SK-N-MC (cell line): ENCODE measurements at regions not wholly inside any gene's neighbourhood (a gene's known extent, or its start where the extent isn't known, plus 50 kb on each side); places are given as distances from the start of the nearest gene placed in this dataset.

ENCODE experiments used
- DNase-seq: peaks from one replicate; pipeline ENCODE4 v3.0.0-alpha.2; 2011; ENCODE audit warnings: low read depth, low spot score
- H3K27ac ChIP-seq: fragments of 200-600 bp; sonication (generic); 2 replicates; pipeline ENCODE4 v1.5.1; 2016; ENCODE audit warnings: mixed run types
- H3K36me3 ChIP-seq: fragments of 200-600 bp; sonication (generic); 2 replicates; pipeline ENCODE4 v1.6.1; 2017; ENCODE audit warnings: antibody characterized with exemption, low read length, mixed read lengths; ENCODE audit not compliant: insufficient read depth
- H3K4me3 ChIP-seq: fragments of 200-600 bp; sonication (generic); 2 replicates; pipeline ENCODE4 v1.5.1; 2016
- H3K9ac ChIP-seq: fragments of 200-600 bp; sonication (generic); 2 replicates; pipeline ENCODE4 v1.8.0; 2017; ENCODE audit warnings: mixed run types, mixed read lengths; ENCODE audit not compliant: insufficient read length
- H3K9me3 ChIP-seq: fragments of 200-600 bp; sonication (generic); 2 replicates; pipeline ENCODE4 v1.6.1; 2017; ENCODE audit warnings: low read depth, mild to moderate bottlenecking, antibody characterized with exemption, low read length, moderate library complexity, mixed read lengths
- EZH2 ChIP-seq: fragments of 200-600 bp; sonication (generic); IDR thresholded peaks from one replicate; pipeline ENCODE4 v1.6.1; 2017; ENCODE audit warnings: antibody characterized with exemption
- FOXP2 ChIP-seq: optimal IDR thresholded peaks from 2 replicates; pipeline ENCODE3; 2011; ENCODE audit warnings: mild to moderate bottlenecking, moderate library complexity; ENCODE audit not compliant: insufficient read depth; ENCODE audit errors: extremely low read length, control extremely low read depth
- POLR2AphosphoS5 ChIP-seq: IDR thresholded peaks from 2 replicates; pipeline ENCODE4 v1.6.1; 2012; ENCODE audit warnings: mild to moderate bottlenecking, low read depth, low read length, borderline replicate concordance

GRCh38 chr5:160923936-160924710, 72.1 kb upstream of the ATP10B start:
- TF ChIP-seq FOXP2 (no peak), POLR2AphosphoS5 (no peak), EZH2 (no peak)
- Histone ChIP-seq H3K4me3 (no peak overlapping the region), H3K9me3 (no peaks in the 10 kb centered on the region), H3K36me3 (no peaks in the 10 kb centered on the region), H3K27ac (no peak overlapping the region), H3K9ac (no peak overlapping the region)
- DNase-seq, result no peak

- Histone ChIP-seq H3K4me3 (no peak overlapping the region), H3K27ac (no peak overlapping the region)
- no peak for DNase-seq
Observed at GRCh38 chr5:160923411-160923810, 71.4 kb upstream of the ATP10B start.

GRCh38 chr5:160922311-160922710, 70.3 kb upstream of the ATP10B start:
- Histone ChIP-seq H3K9me3 (no peaks in the 10 kb centered on the region), H3K27ac (no peak overlapping the region), H3K9ac (no peak overlapping the region), H3K36me3 (no peaks in the 10 kb centered on the region), H3K4me3 (no peak overlapping the region)
- no peak for TF ChIP-seq EZH2
- TF ChIP-seq FOXP2, result no peak
- TF ChIP-seq POLR2AphosphoS5, result no peak
- DNase-seq, result no peak

More at GRCh38 chr5:160923411-160923810, 71.4 kb upstream of the ATP10B start:
- TF ChIP-seq EZH2, result no peak
- no peak for TF ChIP-seq POLR2AphosphoS5
- TF ChIP-seq FOXP2, result no peak
- Histone ChIP-seq H3K9me3 (no peaks in the 10 kb centered on the region), H3K9ac (no peak overlapping the region), H3K36me3 (no peaks in the 10 kb centered on the region)

GRCh38 chr5:160921423-160922285, 69.6 kb upstream of the ATP10B start:
- Histone ChIP-seq H3K4me3 (no peak overlapping the region), H3K9me3 (no peaks in the 10 kb centered on the region), H3K36me3 (no peaks in the 10 kb centered on the region), H3K27ac (no peak overlapping the region), H3K9ac (no peak overlapping the region)
- no peak for DNase-seq
- no peak for TF ChIP-seq POLR2AphosphoS5
- no peak for TF ChIP-seq EZH2
- TF ChIP-seq FOXP2, result no peak

- H3K4me3 ChIP-seq, result no peak overlapping the region
- no peak for DNase-seq
- TF ChIP-seq POLR2AphosphoS5, result no peak
- no peak for TF ChIP-seq EZH2
- TF ChIP-seq FOXP2, result no peak
- no peak overlapping the region for H3K9ac ChIP-seq
- no peaks in the 10 kb centered on the region for H3K9me3 ChIP-seq
- no peaks in the 10 kb centered on the region for H3K36me3 ChIP-seq
- H3K27ac ChIP-seq, result no peak overlapping the region
Observed at GRCh38 chr5:160919626-160920025, 67.6 kb upstream of the ATP10B start.

GRCh38 chr5:160918386-160918785, 66.4 kb upstream of the ATP10B start:
- TF ChIP-seq POLR2AphosphoS5, result no peak
- no peak for TF ChIP-seq EZH2
- TF ChIP-seq FOXP2, result no peak
- DNase-seq, result no peak
- no peak overlapping the region for H3K4me3 ChIP-seq
- H3K36me3 ChIP-seq, result no peaks in the 10 kb centered on the region
- H3K9ac ChIP-seq, result no peak overlapping the region
- H3K9me3 ChIP-seq, result no peaks in the 10 kb centered on the region
- no peak overlapping the region for H3K27ac ChIP-seq

- H3K27ac ChIP-seq, result no peak overlapping the region
Observed at GRCh38 chr5:160906090-160906489, 54.1 kb upstream of the ATP10B start.

GRCh38 chr5:160905285-160905684, 53.3 kb upstream of the ATP10B start:
- Histone ChIP-seq H3K9ac (no peak overlapping the region), H3K36me3 (no peaks in the 10 kb centered on the region)

More at GRCh38 chr5:160906090-160906489, 54.1 kb upstream of the ATP10B start:
- Histone ChIP-seq H3K9ac (no peak overlapping the region), H3K4me3 (no peak overlapping the region), H3K9me3 (no peaks in the 10 kb centered on the region), H3K36me3 (no peaks in the 10 kb centered on the region)
- DNase-seq, result no peak
- TF ChIP-seq EZH2 (no peak), FOXP2 (no peak), POLR2AphosphoS5 (no peak)

More at GRCh38 chr5:160905285-160905684, 53.3 kb upstream of the ATP10B start:
- H3K4me3 ChIP-seq, result no peak overlapping the region
- no peak for DNase-seq
- H3K9me3 ChIP-seq, result no peaks in the 10 kb centered on the region
- TF ChIP-seq FOXP2, result no peak
- no peak for TF ChIP-seq EZH2
- no peak for TF ChIP-seq POLR2AphosphoS5
- no peak overlapping the region for H3K27ac ChIP-seq
